HG02885 (cell line): ENCODE measurements at regions not wholly inside any gene's neighbourhood (a gene's known extent, or its start where the extent isn't known, plus 50 kb on each side); places are given as distances from the start of the nearest gene placed in this dataset.
"Not testable (repeated sequence)": the region's sequence is repeated elsewhere in the genome, so short reads cannot be mapped to it uniquely, and the experiment has no call there.

Experiments
- ATAC-seq: cut with Tn5 transposase; IDR thresholded peaks from one replicate; pipeline ENCODE4 v1.9.1; 2021; ENCODE audit warnings: mild to moderate bottlenecking; ENCODE audit not compliant: unreplicated experiment, poor library complexity

- ATAC-seq: no peak
Observed at GRCh38 chr4:108473163-108473720, 147.1 kb upstream of the RPL34 start.

- ATAC-seq: peak; percentile 92
Observed at GRCh38 chr4:108466936-108467902, 153.2 kb upstream of the RPL34 start.

- no peak for ATAC-seq
Observed at GRCh38 chr4:108465886-108466500, 154.4 kb upstream of the RPL34 start.

GRCh38 chr4:108458681-108459080 lies 161.7 kb upstream of the RPL34 start:
- no peak for ATAC-seq

- no peak for ATAC-seq
Observed at GRCh38 chr4:108454227-108454626, 166.1 kb upstream of the RPL34 start.

GRCh38 chr4:108453366-108453765 lies 167.0 kb upstream of the RPL34 start:
- ATAC-seq: no peak

GRCh38 chr4:108450236-108450898 lies 170.0 kb upstream of the RPL34 start:
- ATAC-seq: no peak

- no peak for ATAC-seq
Observed at GRCh38 chr4:108449129-108449528, 171.2 kb upstream of the RPL34 start.

GRCh38 chr4:108446556-108446955 lies 173.8 kb upstream of the RPL34 start:
- no peak for ATAC-seq

GRCh38 chr4:108445716-108446115 lies 174.7 kb upstream of the RPL34 start:
- no peak for ATAC-seq

GRCh38 chr4:108443585-108443984 lies 176.8 kb upstream of the RPL34 start:
- no peak for ATAC-seq

- no peak for ATAC-seq
Observed at GRCh38 chr4:108433832-108434231, 186.5 kb upstream of the RPL34 start.

- ATAC-seq: not testable (repeated sequence)
Observed at GRCh38 chr4:108433394-108433793, 187.0 kb upstream of the RPL34 start.

- ATAC-seq: no peak
Observed at GRCh38 chr4:108432418-108432817, 188.0 kb upstream of the RPL34 start.

GRCh38 chr4:108431986-108432385 lies 188.4 kb upstream of the RPL34 start:
- no peak for ATAC-seq

GRCh38 chr4:108430921-108431320 lies 189.5 kb upstream of the RPL34 start:
- ATAC-seq: no peak

GRCh38 chr4:108429662-108430061 lies 190.7 kb upstream of the RPL34 start:
- ATAC-seq: no peak

GRCh38 chr4:108428923-108429322 lies 191.5 kb upstream of the RPL34 start:
- ATAC-seq: no peak

- ATAC-seq: no peak
Observed at GRCh38 chr4:108427946-108428485, 192.4 kb upstream of the RPL34 start.

- no peak for ATAC-seq
Observed at GRCh38 chr4:108426493-108426892, 193.9 kb upstream of the RPL34 start.
